PC-3 (cell line): ENCODE measurements at regions not wholly inside any gene's neighbourhood (a gene's known extent, or its start where the extent isn't known, plus 50 kb on each side); places are given as distances from the start of the nearest gene placed in this dataset.

Source experiments
- ATAC-seq: fragments of 200-7000 bp; cut with Tn5 transposase; 2 replicates; pipeline ENCODE4 v1.9.1; 2020; ENCODE audit warnings: mild to moderate bottlenecking, moderate library complexity
- BruUV-seq: library from RNA; stranded (reverse); fragments of 400-500 nt; replicated peaks from 2 replicates; lab custom pipeline; 2021; lab: Mats Ljungman, UMichigan
- CTCF ChIA-PET: fragments of 300-600 bp; sonication (Branson Sonifier 250); formaldehyde crosslinking; loops from one replicate; lab custom pipeline; 2022; ENCODE audit warnings: antibody characterized with exemption; lab: Charles Lee
- POLR2A ChIA-PET: fragments of 300-600 bp; sonication (Branson Sonifier 250); formaldehyde crosslinking; loops from one replicate; lab custom pipeline; 2022; ENCODE audit warnings: antibody characterized with exemption; ENCODE audit not compliant: unreplicated experiment; lab: Charles Lee
- DNase-seq: peaks from one replicate; pipeline ENCODE4 v3.0.0-alpha.2; 2015
- H2AFZ ChIP-seq: fragments of 300-600 bp; sonication (generic); 2 replicates; pipeline ENCODE4 v1.6.0; 2016; ENCODE audit warnings: antibody characterized with exemption, low read length
- H3F3A ChIP-seq: fragments of 300-600 bp; sonication (generic); one replicate; pipeline ENCODE4 v1.6.0; 2017; ENCODE audit warnings: antibody characterized with exemption, low read length, control low read depth, mild to moderate bottlenecking; ENCODE audit not compliant: unreplicated experiment
- H3K27ac ChIP-seq: fragments of 300-600 bp; sonication (generic); 2 replicates; pipeline ENCODE4 v1.5.1; 2016; ENCODE audit warnings: mild to moderate bottlenecking, low read length
- H3K27me3 ChIP-seq: fragments of 300-600 bp; sonication (generic); 2 replicates; pipeline ENCODE4 v1.6.1; 2016; ENCODE audit warnings: low read length, mixed read lengths
- H3K36me3 ChIP-seq: fragments of 300-600 bp; sonication (generic); 2 replicates; pipeline ENCODE4 v1.6.1; 2016; ENCODE audit warnings: low read depth, mixed run types, low read length, mixed read lengths
- H3K4me1 ChIP-seq: fragments of 300-600 bp; sonication (generic); 2 replicates; pipeline ENCODE4 v1.5.1; 2016; ENCODE audit warnings: low read length; ENCODE audit not compliant: insufficient read depth
- H3K4me2 ChIP-seq: fragments of 300-600 bp; sonication (generic); 2 replicates; pipeline ENCODE4 v1.6.0; 2016; ENCODE audit warnings: low read length
- H3K4me3 ChIP-seq: fragments of 300-600 bp; sonication (generic); 2 replicates; pipeline ENCODE4 v1.5.1; 2016; ENCODE audit warnings: mild to moderate bottlenecking, low read length, mixed read lengths
- H3K79me2 ChIP-seq: fragments of 300-600 bp; sonication (generic); 2 replicates; pipeline ENCODE4 v1.6.1; 2017; ENCODE audit warnings: low read length, mixed read lengths
- H3K9ac ChIP-seq: fragments of 300-600 bp; sonication (generic); 2 replicates; pipeline ENCODE4 v1.6.0; 2016; ENCODE audit warnings: mild to moderate bottlenecking, low read length
- H3K9me2 ChIP-seq: fragments of 300-600 bp; sonication (generic); replicated peaks from 2 replicates; pipeline ENCODE4 v1.6.1; 2016; ENCODE audit warnings: mixed run types, low read length, mixed read lengths
- H3K9me3 ChIP-seq: fragments of 300-600 bp; sonication (generic); 2 replicates; pipeline ENCODE4 v1.6.1; 2016; ENCODE audit warnings: low read length, mixed read lengths
- H4K20me1 ChIP-seq: fragments of 300-600 bp; sonication (generic); 2 replicates; pipeline ENCODE4 v1.6.1; 2016; ENCODE audit warnings: low read length, mixed read lengths
- EZH2 ChIP-seq: fragments of 300-600 bp; sonication (generic); IDR thresholded peaks from one replicate; pipeline ENCODE4 v1.6.1; 2017; ENCODE audit warnings: antibody characterized with exemption, mild to moderate bottlenecking, low read length; ENCODE audit not compliant: unreplicated experiment
- EZH2phosphoT487 ChIP-seq: fragments of 300-600 bp; sonication (generic); IDR thresholded peaks from 2 replicates; pipeline ENCODE4 v1.6.1; 2018; ENCODE audit warnings: mild to moderate bottlenecking, antibody characterized with exemption, low read length, borderline replicate concordance
- intact Hi-C: fragments of 100-400 bp; cut with micrococcal nuclease; formaldehyde crosslinking; loops from 2 replicates; pipeline ENCODE4 v1.9.0; 2023
- TF ChIP-seq, protein P1 (sequence below): fragments of 300-600 bp; sonication (generic); conservative IDR thresholded peaks from 2 replicates; pipeline ENCODE4 v1.5.1; 2017; ENCODE audit warnings: antibody characterized with exemption, low read depth, mild to moderate bottlenecking, low read length

DNA sequence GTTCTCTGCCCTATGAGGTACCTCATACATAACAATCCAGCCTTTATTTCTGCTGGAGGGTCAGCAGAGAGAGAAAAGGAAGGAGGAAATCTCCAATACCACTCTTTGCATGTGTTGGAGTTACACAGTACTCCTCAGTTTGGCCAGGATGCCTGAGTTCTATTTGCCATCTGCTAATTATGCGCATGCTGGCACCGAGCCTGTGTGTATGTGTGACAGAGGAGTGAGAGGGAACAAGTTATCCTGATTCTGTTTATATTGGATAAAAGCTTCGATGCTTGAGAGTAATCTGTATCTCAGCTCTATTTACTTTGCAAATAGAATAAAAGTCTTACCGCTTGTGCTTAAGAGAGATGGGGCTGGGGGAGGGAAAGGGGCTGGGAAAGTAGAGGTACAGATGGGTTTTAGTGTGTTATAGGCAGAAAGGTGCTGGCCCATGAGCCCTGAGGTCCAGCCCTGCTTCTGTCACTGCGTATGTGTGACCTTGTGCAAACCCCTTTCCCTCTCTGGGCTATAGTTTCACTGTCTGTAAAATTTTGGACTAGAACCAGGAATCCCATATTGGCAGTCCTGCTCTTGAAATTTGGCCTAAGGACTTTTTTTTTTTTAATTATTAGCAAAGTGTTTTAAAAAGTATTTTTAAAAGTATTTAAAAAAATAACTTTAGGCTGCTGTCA lies 54.5 kb upstream of the PLXNA2 start:
- TF ChIP-seq EZH2phosphoT487 (no peak), EZH2 (no peak)
- TF ChIP-seq, protein P1, sequence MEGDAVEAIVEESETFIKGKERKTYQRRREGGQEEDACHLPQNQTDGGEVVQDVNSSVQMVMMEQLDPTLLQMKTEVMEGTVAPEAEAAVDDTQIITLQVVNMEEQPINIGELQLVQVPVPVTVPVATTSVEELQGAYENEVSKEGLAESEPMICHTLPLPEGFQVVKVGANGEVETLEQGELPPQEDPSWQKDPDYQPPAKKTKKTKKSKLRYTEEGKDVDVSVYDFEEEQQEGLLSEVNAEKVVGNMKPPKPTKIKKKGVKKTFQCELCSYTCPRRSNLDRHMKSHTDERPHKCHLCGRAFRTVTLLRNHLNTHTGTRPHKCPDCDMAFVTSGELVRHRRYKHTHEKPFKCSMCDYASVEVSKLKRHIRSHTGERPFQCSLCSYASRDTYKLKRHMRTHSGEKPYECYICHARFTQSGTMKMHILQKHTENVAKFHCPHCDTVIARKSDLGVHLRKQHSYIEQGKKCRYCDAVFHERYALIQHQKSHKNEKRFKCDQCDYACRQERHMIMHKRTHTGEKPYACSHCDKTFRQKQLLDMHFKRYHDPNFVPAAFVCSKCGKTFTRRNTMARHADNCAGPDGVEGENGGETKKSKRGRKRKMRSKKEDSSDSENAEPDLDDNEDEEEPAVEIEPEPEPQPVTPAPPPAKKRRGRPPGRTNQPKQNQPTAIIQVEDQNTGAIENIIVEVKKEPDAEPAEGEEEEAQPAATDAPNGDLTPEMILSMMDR = no peak
- Histone ChIP-seq H3K9ac (no peak overlapping the region), H3K4me3 (no peak overlapping the region), H3K27me3 (peaks cover 77% of the 10 kb centered on the region), H3K27ac (no peak overlapping the region), H3K79me2 (no peaks in the 10 kb centered on the region), H3K4me1 (no peaks in the 10 kb centered on the region), H2AFZ (no peak overlapping the region), H3K4me2 (no peak overlapping the region), H4K20me1 (no peaks in the 10 kb centered on the region), H3F3A (no peaks in the 10 kb centered on the region), H3K9me3 (no peaks in the 10 kb centered on the region), H3K9me2 (no peaks in the 10 kb centered on the region), H3K36me3 (no peaks in the 10 kb centered on the region)
- intact Hi-C loops = no loop called here
- DNase-seq (no peak), ATAC-seq (no peak)
- CTCF ChIA-PET = no interaction called here
- no TSS peak for BruUV-seq
- POLR2A ChIA-PET = no interaction called here

DNA sequence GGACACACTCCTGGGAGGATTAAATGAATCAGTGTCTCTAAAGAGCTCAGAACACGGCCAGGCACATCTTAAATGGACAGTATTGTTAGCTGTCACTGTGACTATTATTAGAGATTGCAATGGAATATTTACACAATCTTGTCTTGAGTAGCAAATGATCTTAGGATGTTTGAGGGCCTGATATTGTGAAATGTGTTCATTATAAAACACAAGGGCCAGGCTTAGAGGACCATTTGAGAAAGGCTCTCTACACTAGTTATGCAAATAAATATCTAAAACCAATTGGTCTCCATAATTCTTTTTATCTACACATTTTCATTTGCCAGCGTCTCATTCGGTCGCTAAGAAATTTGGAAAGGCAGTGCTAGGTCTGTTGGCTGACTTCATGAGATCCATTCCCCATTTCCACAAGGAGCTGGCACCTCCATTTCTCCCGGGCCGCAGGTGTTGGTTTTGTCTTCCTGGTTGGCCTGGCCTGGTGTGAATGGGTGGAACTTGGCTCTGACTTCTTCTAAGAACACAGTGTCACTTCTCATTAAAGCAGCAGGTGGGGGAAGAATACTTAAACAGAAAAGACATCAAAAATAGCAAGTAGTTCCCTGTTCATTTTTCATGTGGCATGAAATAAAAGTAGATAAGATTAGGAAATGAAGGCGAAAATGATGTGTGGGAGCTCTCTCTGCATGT lies 56.0 kb upstream of the PLXNA2 start:
- ChIA-PET POLR2A (no interaction called here), CTCF (no interaction called here)
- no TSS peak for BruUV-seq
- Histone ChIP-seq H4K20me1 (no peaks in the 10 kb centered on the region), H3K27ac (no peak overlapping the region), H3K27me3 (peaks cover 62% of the 10 kb centered on the region), H3K79me2 (no peaks in the 10 kb centered on the region), H2AFZ (no peak overlapping the region), H3K9me3 (no peaks in the 10 kb centered on the region), H3K4me3 (no peak overlapping the region), H3K4me2 (no peak overlapping the region), H3K9ac (no peak overlapping the region), H3K36me3 (no peaks in the 10 kb centered on the region), H3K4me1 (no peaks in the 10 kb centered on the region), H3K9me2 (no peaks in the 10 kb centered on the region), H3F3A (no peaks in the 10 kb centered on the region)
- TF ChIP-seq EZH2phosphoT487 (no peak), EZH2 (no peak)
- TF ChIP-seq, protein P1 = no peak
- intact Hi-C loops = no loop called here
- ATAC-seq (no peak), DNase-seq (no peak)

DNA sequence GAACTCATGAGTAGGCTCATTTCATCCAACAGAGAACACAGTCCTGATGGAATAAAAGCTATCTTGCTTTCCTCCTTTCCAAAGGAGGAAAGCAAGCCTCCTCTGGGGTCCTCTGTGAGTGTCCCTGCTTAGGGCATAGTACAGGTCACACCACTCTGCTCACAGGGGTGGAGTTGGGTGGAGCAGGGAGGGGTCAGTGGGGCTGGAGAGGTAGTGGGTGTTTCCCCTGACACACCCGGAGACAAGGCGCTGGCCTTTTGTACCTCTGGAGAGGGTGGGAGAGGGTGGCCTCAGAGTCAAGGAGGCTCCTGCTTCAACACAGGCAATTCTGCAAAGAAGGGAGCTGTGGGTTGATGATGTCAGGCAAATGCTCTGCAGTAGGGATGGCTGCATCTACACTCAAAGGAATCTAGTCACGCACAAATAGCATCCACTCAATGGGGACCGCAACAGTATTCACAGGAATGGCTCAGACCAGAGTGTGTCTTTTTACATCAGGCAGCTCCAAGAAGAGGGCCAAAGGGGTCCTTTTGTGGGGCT lies 58.6 kb upstream of the PLXNA2 start:
- Histone ChIP-seq H3K9me3 (no peaks in the 10 kb centered on the region), H3K4me1 (no peaks in the 10 kb centered on the region), H3F3A (no peaks in the 10 kb centered on the region), H3K27ac (no peak overlapping the region), H3K27me3 (peaks cover 45% of the 10 kb centered on the region), H2AFZ (no peak overlapping the region), H4K20me1 (no peaks in the 10 kb centered on the region), H3K79me2 (no peaks in the 10 kb centered on the region), H3K4me3 (no peak overlapping the region), H3K4me2 (no peak overlapping the region), H3K9me2 (no peaks in the 10 kb centered on the region), H3K36me3 (no peaks in the 10 kb centered on the region), H3K9ac (no peak overlapping the region)
- DNase-seq (no peak), ATAC-seq (no peak)
- POLR2A ChIA-PET = no interaction called here
- intact Hi-C loops = no loop called here
- BruUV-seq = no TSS peak
- CTCF ChIA-PET = no interaction called here
- TF ChIP-seq, protein P1 = no peak
- TF ChIP-seq EZH2 = no peak
- TF ChIP-seq EZH2phosphoT487 = no peak
